GM21381 (cell line): ENCODE measurements at regions not wholly inside any gene's neighbourhood (a gene's known extent, or its start where the extent isn't known, plus 50 kb on each side); places are given as distances from the start of the nearest gene placed in this dataset.

ENCODE experiments used
- ATAC-seq: cut with Tn5 transposase; IDR thresholded peaks from one replicate; pipeline ENCODE4 v1.9.1; 2021; ENCODE audit warnings: mild to moderate bottlenecking, moderate library complexity; ENCODE audit not compliant: unreplicated experiment

GRCh38 chr10:50936335-50936734 lies 50.9 kb upstream of the A1CF start:
- ATAC-seq = no peak

- ATAC-seq = no peak
Measured at GRCh38 chr10:50937230-50937907, 51.9 kb upstream of the A1CF start.

DNA sequence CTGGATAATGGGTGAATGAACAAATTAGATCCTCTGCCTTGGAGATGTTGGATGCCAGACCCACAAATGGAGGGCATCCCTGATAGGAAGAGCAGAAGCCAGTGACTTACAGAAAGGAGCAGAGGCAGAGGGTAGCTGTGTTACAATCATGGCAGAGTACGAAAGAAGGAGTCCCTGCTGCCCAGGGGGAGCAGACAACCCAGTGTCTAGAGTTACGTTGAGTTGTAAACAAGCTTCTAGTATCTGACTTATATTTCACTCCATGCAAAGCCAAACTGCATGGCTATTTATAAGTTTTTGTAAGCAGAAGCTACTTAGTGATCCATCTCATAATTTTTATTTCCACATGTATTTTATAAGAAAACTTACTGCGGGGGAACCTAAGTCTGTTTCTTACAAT lies 56.2 kb upstream of the A1CF start:
- ATAC-seq = no peak

- no peak for ATAC-seq
Measured at GRCh38 chr10:50946991-50947781, 61.8 kb upstream of the A1CF start.

DNA sequence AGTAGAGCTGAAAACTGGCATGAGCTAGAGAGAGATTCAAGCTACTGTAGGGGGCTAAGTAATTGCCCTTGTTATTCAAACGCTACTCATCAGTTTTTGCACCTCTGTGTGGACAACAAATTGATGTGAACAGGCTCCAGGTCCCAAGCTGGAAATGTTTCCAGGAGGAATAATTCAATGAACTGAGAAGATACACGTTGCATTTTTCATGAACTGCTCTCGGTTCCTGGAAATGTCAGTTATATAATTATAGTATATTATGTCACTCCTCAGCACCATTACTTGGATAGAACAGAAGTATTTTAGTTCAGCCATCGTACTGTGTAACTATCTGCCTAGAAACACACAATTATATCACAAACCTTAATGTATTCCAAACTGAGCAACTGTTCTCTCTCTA lies 65.9 kb upstream of the A1CF start:
- ATAC-seq = no peak

DNA sequence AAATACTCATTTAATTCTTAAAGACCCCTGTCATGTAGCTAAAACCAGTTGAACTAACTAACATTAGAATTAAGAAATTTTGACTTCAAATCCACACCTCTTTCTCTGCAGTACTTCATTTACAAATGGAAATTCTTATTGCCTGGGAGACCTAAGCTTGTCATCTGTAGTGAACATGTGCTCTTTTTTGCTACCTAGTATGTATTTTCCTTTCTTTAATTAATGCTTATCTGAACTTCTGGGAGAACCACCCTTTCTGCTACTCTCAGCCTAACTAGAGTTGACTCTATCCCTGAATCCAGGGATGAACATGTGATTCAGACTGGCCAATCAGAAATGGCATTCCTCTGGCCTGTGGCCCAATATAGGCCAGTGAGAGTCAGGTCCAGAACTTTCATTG lies 75.9 kb upstream of the A1CF start:
- no peak for ATAC-seq

DNA sequence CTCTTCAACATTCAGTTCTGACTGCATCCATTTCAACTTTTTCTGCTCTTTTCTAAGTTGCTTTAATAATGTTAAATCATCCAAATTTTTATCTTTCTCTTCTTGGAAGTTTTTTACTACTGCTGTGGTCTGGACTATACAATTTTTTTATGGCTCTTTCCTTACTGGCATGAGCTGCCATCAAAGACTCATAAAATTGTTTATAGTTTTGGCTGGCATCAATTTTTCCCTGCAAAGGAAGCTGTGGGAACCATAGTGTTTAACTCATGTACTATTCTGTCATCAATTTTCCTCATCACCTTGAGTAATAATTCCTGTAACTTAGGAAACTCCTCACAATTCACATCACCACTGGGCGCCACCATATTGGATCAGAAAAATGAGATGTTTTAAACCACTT lies 77.6 kb upstream of the A1CF start:
- ATAC-seq = no peak

DNA sequence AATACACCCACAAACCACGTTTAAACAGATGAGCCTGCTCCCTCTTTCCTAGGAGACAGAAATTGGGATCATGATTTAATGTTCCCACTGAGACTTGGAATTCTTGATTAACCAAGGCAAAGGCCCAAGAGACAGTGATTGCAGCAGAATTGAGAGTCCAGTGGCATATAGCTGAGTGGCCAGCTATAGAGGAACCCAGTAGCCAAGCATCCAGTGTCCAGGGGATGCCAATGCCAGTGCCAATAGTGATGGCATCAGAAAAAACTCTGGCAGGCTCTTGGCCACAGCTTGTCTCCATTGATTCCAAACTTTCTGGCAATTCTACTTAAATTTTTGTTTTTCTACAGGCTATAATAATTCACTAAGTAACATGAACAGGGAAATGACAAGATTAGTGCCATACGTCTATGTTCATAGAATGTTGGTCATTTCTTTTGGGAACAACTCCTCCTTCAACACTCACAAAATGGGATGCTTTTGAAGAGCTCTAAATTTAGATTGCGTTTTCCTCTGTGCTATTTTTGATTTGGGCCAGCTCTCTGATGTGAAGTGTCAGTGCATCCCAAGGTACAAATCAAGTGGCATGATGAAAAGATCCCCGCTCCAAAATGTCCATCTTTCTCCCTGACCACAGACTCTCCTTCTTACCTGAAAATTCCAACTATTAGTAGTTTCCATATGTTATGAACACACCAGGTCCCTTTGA lies 83.1 kb upstream of the A1CF start:
- ATAC-seq = no peak

DNA sequence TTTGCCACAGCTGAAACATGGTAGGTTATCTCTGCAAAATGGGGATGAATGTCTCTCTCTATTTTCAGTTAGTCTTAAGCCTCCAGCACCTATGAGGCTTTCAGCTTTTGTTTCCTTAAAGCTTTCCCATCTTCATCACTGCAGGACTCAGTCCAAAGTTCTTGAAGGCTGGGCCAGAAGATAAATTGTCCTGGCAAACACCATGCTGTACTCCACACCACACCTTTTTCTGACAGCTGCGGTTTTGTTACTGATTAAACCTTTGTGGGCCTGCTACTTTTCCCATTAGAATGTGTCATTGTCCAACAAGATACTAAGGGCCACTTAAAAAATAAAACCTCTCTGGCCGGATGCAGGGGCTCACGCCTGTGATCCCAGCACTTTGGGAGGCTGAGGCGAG lies 87.2 kb upstream of the A1CF start:
- ATAC-seq = no peak

DNA sequence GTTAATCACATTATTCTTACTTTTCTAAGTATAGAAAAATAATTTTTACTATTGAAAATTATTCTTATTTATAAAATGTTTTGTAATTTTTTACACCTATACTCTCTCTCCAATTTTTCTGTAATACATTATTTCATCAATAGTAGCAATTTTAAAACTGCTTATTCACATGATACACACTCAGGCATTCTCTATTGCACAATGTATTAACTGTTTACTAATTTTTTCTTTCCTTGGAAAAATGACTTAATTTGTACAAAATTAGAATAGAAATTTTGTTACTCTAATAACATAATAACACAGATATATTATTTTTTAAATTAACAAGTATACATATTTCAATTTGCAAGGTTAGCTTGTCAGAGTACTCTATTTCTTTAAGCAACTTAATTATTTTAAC lies 92.9 kb upstream of the PRKG1 start:
- no peak for ATAC-seq

DNA sequence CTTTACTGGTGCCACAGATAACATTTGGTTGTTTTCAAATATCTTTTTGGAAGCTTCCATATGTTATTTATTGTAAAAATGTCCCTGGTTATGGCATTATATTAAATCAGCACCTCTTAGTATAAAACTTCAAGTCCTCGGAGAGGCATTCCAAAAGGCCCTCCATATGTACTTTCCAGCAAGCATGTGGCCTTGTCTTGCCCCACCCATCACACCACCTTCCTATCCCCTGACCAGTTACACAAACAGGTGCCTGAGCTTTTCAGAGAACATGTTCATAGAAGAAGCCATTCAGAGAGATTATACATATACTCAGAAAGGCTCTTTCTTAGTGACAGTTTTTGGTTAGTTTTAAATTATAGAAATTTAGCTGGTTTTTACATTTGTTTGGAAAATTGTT lies 92.4 kb upstream of the PRKG1 start:
- no peak for ATAC-seq

- ATAC-seq = no peak
Measured at GRCh38 chr10:50982989-50983388, 91.3 kb upstream of the PRKG1 start.

DNA sequence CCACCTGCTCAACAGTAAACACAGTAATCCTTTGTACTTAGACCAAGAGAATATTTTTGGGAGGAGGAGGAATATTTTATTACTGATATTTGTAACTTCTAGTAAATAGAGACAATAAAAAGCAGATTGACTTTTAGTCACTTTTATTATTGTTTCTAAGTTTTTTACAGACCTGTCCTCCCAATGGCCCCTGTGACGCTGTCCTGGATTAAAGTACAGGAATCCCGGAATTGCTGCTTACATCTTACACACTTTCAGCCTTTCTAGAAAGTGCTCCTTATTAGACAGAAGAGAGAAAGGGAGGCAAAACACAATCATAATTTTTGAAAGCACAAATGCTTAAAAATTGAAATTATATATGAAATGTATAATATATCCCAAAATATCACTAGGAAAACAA lies 86.4 kb upstream of the PRKG1 start:
- no peak for ATAC-seq

DNA sequence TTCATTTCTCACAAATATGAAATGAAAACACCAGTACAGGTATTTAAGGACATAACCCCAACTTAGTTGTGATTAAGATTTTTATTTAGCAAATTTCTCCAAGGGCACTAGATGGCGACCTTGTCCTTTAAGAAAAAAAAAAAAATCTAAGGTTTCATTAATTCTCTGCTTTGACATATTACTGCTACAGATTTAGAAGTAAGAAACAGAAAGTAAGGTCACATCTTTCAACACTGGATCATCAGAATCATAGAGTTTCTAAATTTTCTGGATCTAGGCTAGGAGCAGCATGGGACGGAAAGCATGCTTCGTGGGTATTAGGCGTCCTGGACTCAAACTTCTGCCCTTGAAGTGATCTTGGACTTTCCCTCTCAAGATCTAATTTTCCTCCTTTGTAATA lies 85.5 kb upstream of the PRKG1 start:
- ATAC-seq = no peak

DNA sequence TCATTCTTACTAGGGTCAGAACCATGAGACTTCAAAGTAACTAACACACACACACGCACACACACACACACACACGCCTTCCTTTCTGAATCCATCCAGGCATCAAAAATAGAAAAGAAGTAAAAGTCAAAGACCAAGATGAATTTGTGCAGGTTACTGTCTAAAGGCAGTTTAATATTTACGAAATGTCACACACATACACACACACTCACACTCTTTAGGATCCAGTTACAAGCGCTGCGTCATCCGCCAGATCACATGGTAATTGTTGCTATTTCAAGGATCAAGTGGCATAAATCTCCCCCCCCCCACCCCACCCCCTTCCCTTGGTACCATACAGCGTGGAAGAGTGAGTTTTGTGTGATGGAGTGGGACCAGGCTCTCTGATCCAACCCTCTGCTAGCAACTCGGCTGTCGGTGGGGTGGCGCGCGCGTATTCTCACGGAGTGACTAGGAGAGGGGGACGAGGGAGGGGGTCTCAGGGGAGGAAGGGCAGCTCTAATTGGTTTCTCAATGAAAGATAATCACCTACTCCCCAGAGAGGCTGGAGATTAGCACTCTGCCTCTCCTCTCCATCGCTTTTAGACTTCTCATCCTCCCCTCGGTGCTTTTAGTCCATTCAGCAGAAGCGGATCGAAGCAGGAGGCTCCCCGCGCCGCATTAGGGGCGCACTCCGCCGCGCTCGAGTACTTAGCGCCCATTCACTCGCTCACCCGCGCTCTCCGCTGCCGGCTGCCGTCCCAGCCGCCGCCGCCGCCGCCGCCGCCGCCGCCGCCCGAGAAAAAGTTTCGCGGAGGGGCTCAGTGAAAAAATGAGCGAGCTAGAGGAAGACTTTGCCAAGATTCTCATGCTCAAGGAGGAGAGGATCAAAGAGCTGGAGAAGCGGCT lies 83.5 kb upstream of the PRKG1 start:
- no peak for ATAC-seq

GRCh38 chr10:50991456-50992355 lies 82.6 kb upstream of the PRKG1 start:
- no peak for ATAC-seq

DNA sequence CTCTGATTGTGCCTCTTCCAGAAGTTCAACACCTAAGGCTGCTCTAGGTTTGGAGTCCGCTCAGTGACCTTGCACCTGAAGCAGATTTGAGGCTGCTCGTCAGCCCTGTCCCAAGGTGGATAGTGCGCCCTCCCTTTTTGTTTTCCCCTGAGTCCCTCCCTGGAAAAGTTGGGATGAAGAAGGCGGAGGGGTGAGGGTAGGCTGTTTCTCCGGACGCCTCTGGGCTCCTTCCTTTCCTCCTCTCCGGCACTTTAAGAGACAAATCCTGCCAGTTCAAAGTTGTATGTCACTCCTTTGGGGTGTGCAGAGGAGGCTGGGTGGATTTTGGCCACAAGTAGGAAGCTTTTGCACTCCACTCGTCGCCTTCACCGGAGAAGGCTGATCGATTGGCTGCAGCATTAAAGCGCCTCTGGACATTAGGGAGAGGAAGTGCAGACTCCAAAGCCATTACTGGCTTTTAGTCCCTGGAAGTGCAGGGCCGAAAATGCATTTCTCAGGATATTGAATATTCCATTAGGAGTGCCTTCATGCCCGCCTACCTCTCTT lies 81.9 kb upstream of the PRKG1 start:
- ATAC-seq = no peak

DNA sequence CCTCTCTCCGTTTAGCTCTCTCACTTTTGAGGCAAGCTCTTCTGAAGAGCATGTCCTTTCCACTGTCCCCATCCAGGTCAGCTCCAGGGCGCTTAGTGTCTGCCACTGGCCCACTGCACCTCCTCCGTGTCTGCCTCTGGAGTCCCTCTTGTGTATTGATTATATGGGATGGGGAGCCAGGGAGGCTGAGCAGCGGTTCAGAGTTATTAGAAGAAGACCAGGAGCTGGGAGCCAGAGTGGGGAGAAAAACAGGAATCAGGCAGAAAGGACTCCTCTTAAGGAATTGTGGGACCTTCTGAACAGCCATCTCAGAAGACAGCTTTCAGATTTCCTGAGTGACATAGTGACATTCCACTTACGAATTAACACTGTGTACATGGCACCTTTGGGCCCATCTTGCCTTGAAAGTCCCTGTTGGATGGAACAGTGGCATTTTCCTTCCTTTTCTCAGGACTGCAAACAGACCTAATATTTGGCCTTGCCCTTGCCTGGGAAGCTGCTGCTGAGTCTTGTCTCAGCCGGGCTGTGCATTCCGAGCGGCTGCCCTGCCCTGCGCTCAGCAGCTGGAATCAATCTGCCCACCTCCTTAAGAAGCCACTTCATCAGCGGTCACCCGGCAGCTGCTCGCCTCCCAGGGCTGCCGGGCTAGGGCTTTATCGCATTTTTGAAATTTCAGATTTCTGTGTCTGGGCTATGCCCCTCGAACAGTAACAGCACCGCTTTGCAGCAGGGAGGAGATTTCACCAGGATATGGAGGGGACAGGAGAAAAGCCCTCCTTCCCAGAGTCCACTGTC lies 81.1 kb upstream of the PRKG1 start:
- ATAC-seq = no peak

DNA sequence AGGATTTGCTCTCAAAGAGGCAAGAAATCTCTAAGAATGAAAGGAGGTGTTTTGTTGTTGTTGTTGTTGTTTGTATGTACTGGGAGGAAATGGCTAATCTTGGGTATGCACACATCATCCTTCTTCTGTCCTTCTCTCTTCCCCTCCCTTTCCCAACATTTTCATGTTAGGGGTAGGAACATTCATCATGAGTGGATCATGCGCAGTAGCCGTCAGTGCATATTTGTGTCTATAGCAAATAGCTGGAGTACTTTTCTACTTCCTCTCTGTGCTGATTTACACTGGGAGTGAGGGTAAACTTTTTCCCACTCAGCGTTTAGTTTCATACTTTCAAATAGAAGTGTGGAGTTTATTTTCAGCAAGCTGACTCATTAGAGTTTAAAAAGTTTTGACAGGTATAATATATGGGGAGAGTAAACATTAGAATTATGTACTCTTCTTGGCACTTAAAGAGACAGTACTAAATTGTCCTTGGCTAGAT lies 80.5 kb upstream of the PRKG1 start:
- ATAC-seq = no peak
